Hepatocyte (in vitro differentiated cells): ENCODE measurements at regions not wholly inside any gene's neighbourhood (a gene's known extent, or its start where the extent isn't known, plus 50 kb on each side); places are given as distances from the start of the nearest gene placed in this dataset.
"Not testable (repeated sequence)": the region's sequence is repeated elsewhere in the genome, so short reads cannot be mapped to it uniquely, and the experiment has no call there.

Experiments used
- DNase-seq: peaks from one replicate; pipeline ENCODE4 v3.0.0-alpha.2; 2016; ENCODE audit warnings: low spot score
- H2AFZ ChIP-seq: fragments of 200-600 bp; sonication (generic); 2 replicates; pipeline ENCODE4 v1.6.0; 2016; ENCODE audit warnings: antibody characterized with exemption, mild to moderate bottlenecking
- H3K27ac ChIP-seq: fragments of 200-600 bp; sonication (generic); 2 replicates; pipeline ENCODE4 v1.5.1; 2016; ENCODE audit warnings: mild to moderate bottlenecking
- H3K27me3 ChIP-seq: fragments of 200-600 bp; sonication (generic); 2 replicates; pipeline ENCODE4 v1.6.1; 2016
- H3K36me3 ChIP-seq: fragments of 200-600 bp; sonication (generic); replicated peaks from 2 replicates; pipeline ENCODE4 v1.5.1; 2016; ENCODE audit warnings: low read depth; ENCODE audit not compliant: insufficient read depth
- H3K4me1 ChIP-seq: fragments of 200-600 bp; sonication (generic); 2 replicates; pipeline ENCODE4 v1.5.1; 2016; ENCODE audit warnings: mild to moderate bottlenecking, moderate library complexity; ENCODE audit not compliant: insufficient read depth
- H3K4me2 ChIP-seq: fragments of 200-600 bp; sonication (generic); 2 replicates; pipeline ENCODE4 v1.6.0; 2016
- H3K4me3 ChIP-seq: fragments of 200-600 bp; sonication (generic); 2 replicates; pipeline ENCODE4 v1.5.1; 2016; ENCODE audit warnings: mild to moderate bottlenecking
- H3K79me2 ChIP-seq: fragments of 200-600 bp; sonication (generic); 2 replicates; pipeline ENCODE4 v1.6.0; 2017; ENCODE audit warnings: mild to moderate bottlenecking
- H3K9me2 ChIP-seq: fragments of 200-600 bp; sonication (generic); replicated peaks from 2 replicates; pipeline ENCODE4 v1.6.0; 2017; ENCODE audit warnings: mild to moderate bottlenecking; ENCODE audit not compliant: insufficient read depth
- H3K9me3 ChIP-seq: fragments of 200-600 bp; sonication (generic); 2 replicates; pipeline ENCODE4 v1.5.1; 2016; ENCODE audit warnings: low read depth, mild to moderate bottlenecking
- H4K20me1 ChIP-seq: fragments of 200-600 bp; sonication (generic); 2 replicates; pipeline ENCODE4 v1.6.0; 2016; ENCODE audit warnings: mild to moderate bottlenecking; ENCODE audit not compliant: insufficient read depth, poor library complexity, severe bottlenecking
- CTCF ChIP-seq: fragments of 200-600 bp; sonication (generic); IDR thresholded peaks from 2 replicates; pipeline ENCODE4 v1.5.1; 2016; ENCODE audit warnings: antibody characterized with exemption, mild to moderate bottlenecking; ENCODE audit not compliant: poor library complexity
- EZH2 ChIP-seq: fragments of 200-600 bp; sonication (generic); IDR thresholded peaks from 2 replicates; pipeline ENCODE4 v1.6.1; 2016; ENCODE audit warnings: antibody characterized with exemption, mild to moderate bottlenecking, borderline replicate concordance
- EZH2phosphoT487 ChIP-seq: fragments of 200-600 bp; sonication (generic); IDR thresholded peaks from one replicate; pipeline ENCODE4 v1.6.1; 2018; ENCODE audit warnings: antibody characterized with exemption, mild to moderate bottlenecking, low read depth, moderate library complexity; ENCODE audit not compliant: unreplicated experiment, severe bottlenecking
- WGBS: methylation state at CpG from one replicate; pipeline ENCODE4 v1.1.6; 2016; ENCODE audit warnings: low lambda C conversion rate; ENCODE audit errors: missing lambda C conversion rate; 5-methylcytosine and 5-hydroxymethylcytosine counted together

GRCh38 chr11:13136272-13136596 lies 127.1 kb downstream of the RASSF10 start:
- Histone ChIP-seq H4K20me1 (no peaks in the 10 kb centered on the region), H3K4me2 (no peak overlapping the region), H3K79me2 (no peaks in the 10 kb centered on the region), H3K36me3 (no peaks in the 10 kb centered on the region), H3K9me3 (no peaks in the 10 kb centered on the region), H3K9me2 (no peaks in the 10 kb centered on the region), H3K4me1 (peaks cover 30% of the 10 kb centered on the region), H3K27ac (no peak overlapping the region), H2AFZ (no peak overlapping the region), H3K4me3 (no peak overlapping the region), H3K27me3 (no peaks in the 10 kb centered on the region)
- no peak for DNase-seq
- WGBS: 67% methylated on average over 2 of the region's 2 CpGs
- no peak for TF ChIP-seq CTCF
- TF ChIP-seq EZH2phosphoT487: no peak
- TF ChIP-seq EZH2: no peak

GRCh38 chr11:13137844-13138301 lies 128.8 kb downstream of the RASSF10 start:
- peaks cover 42% of the 10 kb centered on the region for H3K4me1 ChIP-seq

DNA sequence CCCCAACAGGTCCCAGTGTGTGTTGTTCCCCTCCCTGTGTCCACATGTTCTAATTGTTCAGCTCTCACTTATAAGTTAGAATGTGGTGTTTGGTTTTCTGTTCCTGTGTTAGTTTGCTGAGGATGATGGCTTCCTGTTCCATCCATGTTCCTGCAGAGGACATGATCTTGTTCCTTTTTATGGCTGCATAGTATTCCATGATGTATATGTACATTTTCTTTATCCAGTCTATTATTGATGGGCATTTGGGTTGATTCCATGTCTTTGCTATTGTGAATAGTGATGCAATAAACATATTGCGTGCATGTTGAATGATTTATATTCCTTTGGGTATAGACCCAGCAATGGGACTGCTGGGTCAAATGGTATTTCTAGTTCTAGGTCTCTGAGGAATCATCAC lies 130.0 kb downstream of the RASSF10 start:
- H3K79me2 ChIP-seq, H3K4me3 ChIP-seq, H3K9me2 ChIP-seq, H2AFZ ChIP-seq, H3K4me2 ChIP-seq, DNase-seq, H3K27me3 ChIP-seq, H3K36me3 ChIP-seq, H3K9me3 ChIP-seq, H4K20me1 ChIP-seq: not testable (repeated sequence)
- Histone ChIP-seq H3K27ac (peak overlapping the region; percentile 89), H3K4me1 (peaks cover 50% of the 10 kb centered on the region)
- 96% methylated on average over 1 of the region's 1 CpG for WGBS

More at GRCh38 chr11:13137844-13138301, 128.8 kb downstream of the RASSF10 start:
- Histone ChIP-seq H3K27ac (peak overlapping the region; percentile 36), H3K36me3 (no peaks in the 10 kb centered on the region), H3K79me2 (no peaks in the 10 kb centered on the region), H3K9me2 (no peaks in the 10 kb centered on the region), H4K20me1 (no peaks in the 10 kb centered on the region), H3K9me3 (no peaks in the 10 kb centered on the region), H3K4me3 (no peak overlapping the region), H3K27me3 (no peaks in the 10 kb centered on the region), H3K4me2 (no peak overlapping the region), H2AFZ (no peak overlapping the region)
- WGBS: 88% methylated on average over 1 of the region's 1 CpG
- no peak for DNase-seq
- TF ChIP-seq CTCF (no peak), EZH2 (no peak), EZH2phosphoT487 (no peak)

DNA sequence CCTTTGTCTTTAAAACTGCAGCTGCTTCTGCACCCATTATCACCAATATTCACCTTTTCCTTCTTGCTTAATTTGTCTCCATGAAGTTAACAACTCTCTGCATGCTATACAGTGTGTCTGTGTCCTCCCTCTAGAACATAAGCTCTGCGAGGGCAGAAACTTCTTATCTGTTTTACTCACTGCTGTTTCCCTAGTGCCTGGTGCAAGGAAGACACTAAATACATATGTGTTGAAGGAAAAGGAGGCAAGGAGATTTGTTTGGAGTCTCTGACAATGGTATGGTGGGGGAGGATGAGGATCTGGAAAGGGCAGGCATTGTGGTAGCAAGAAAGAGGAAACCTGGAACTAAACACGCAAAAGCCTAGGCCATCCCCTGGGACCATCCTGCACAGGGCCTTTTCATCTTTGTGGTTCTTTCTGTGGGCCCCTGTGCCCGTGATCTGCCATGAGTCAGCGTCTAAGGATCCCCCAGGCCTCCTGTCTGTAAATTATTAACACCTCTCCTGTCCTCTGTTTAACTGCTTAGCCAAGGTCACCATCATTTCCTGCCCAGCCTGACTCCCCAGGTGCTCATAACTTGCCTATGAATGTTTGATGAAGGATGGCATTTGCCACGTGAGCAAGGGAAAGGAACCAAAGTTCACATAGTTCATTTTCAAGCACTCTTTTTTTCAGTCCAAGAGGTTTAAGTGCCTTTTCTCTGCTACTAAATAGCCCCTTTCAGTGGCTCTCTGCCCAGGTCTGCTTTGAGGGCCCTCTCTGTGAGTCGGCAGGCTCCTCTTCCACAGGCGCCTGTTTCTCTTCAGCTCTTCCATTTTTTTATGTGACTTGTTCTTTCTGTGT lies 131.1 kb downstream of the RASSF10 start:
- Histone ChIP-seq H3K36me3 (no peaks in the 10 kb centered on the region), H3K4me1 (peaks cover 50% of the 10 kb centered on the region), H3K27me3 (no peaks in the 10 kb centered on the region), H3K9me3 (no peaks in the 10 kb centered on the region), H3K4me2 (peak overlapping the region; percentile 28), H3K79me2 (no peaks in the 10 kb centered on the region), H3K9me2 (no peaks in the 10 kb centered on the region), H3K27ac (peak overlapping the region; percentile 94), H3K4me3 (no peak overlapping the region), H2AFZ (no peak overlapping the region), H4K20me1 (no peaks in the 10 kb centered on the region)
- TF ChIP-seq EZH2phosphoT487 (no peak), EZH2 (no peak), CTCF (no peak)
- WGBS: 31% methylated on average over 7 of the region's 7 CpGs
- DNase-seq: peak; percentile 89
